ENCODE measurements at regions not wholly inside any gene's neighbourhood (a gene's known extent, or its start where the extent isn't known, plus 50 kb on each side); places are given as distances from the start of the nearest gene placed in this dataset.

- Histone ChIP-seq H3K36me3 (ENCODE audit: control insufficient read depth in 2 of 3, insufficient read depth in 3 of 3, low read length in 3 of 3) (no peaks in the 10 kb centered on the region), H3K9ac (ENCODE audit: low read length in 3 of 3) (no peak overlapping the region), H3K27ac (ENCODE audit: low read depth in 2 of 2, low read length in 2 of 2) (no peak overlapping the region), H3K27me3 (ENCODE audit: control insufficient read depth, insufficient read depth, low read length) (no peaks in the 10 kb centered on the region), H3K9me3 (ENCODE audit: control insufficient read depth in 2 of 3, insufficient read depth in 1 of 3, low read length in 3 of 3) (no peaks in the 10 kb centered on the region), H3K4me3 (ENCODE audit: low read length in 3 of 3) (no peak overlapping the region), H3K4me1 (ENCODE audit: control insufficient read depth in 2 of 3, insufficient read depth in 2 of 3, low read depth in 1 of 3, low read length in 3 of 3) (no peaks in the 10 kb centered on the region)
- TF ChIP-seq, protein P1, sequence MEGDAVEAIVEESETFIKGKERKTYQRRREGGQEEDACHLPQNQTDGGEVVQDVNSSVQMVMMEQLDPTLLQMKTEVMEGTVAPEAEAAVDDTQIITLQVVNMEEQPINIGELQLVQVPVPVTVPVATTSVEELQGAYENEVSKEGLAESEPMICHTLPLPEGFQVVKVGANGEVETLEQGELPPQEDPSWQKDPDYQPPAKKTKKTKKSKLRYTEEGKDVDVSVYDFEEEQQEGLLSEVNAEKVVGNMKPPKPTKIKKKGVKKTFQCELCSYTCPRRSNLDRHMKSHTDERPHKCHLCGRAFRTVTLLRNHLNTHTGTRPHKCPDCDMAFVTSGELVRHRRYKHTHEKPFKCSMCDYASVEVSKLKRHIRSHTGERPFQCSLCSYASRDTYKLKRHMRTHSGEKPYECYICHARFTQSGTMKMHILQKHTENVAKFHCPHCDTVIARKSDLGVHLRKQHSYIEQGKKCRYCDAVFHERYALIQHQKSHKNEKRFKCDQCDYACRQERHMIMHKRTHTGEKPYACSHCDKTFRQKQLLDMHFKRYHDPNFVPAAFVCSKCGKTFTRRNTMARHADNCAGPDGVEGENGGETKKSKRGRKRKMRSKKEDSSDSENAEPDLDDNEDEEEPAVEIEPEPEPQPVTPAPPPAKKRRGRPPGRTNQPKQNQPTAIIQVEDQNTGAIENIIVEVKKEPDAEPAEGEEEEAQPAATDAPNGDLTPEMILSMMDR (IDR thresholded peaks at IDR 0.05; ENCODE audit: borderline replicate concordance, extremely low read depth, insufficient read depth) = no peak
- intact Hi-C loops (cut with DNase I) = no loop called here
- FAIRE-seq = no peak
- peak in 1 of 5 donors; percentile 20 for DNase-seq
These were observed 585.7 kb upstream of the CAMK1G start for GRCh38 chr1:208997726-208998312.

DNA sequence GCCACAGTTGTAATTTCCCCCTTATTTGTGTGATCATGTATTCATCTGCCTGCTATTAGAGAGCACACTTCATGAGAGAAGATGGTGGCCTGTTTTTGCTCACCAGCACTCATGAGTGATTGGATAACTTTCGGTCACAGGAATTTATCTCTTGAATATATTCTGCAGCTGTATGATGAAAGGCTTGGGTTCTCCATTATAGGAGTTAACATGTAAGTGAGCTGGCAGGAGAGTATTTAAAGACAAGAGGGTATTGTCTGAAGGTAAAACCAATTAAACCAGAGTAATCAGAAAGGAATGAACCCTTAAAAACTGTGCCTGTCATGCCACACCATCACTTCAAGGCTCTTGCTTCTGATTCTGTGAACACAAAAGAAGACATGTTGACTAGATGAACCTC lies 574.9 kb upstream of the CAMK1G start:
- no peaks in the 10 kb centered on the region for H3K36me3 ChIP-seq (ENCODE audit: control insufficient read depth in 2 of 3, insufficient read depth in 3 of 3, low read length in 3 of 3)
- DNase-seq (no peak), FAIRE-seq (no peak)
- TF ChIP-seq, protein P1 (IDR thresholded peaks at IDR 0.05; ENCODE audit: borderline replicate concordance, extremely low read depth, insufficient read depth) = no peak
- no peaks in the 10 kb centered on the region for H3K27me3 ChIP-seq (ENCODE audit: control insufficient read depth, insufficient read depth, low read length)
- H3K9me3 ChIP-seq (ENCODE audit: control insufficient read depth in 2 of 3, insufficient read depth in 1 of 3, low read length in 3 of 3) = no peaks in the 10 kb centered on the region
- no peak overlapping the region for H3K9ac ChIP-seq (ENCODE audit: low read length in 3 of 3)
- H3K4me3 ChIP-seq (ENCODE audit: low read length in 3 of 3) = no peak overlapping the region
- H3K4me1 ChIP-seq (ENCODE audit: control insufficient read depth in 2 of 3, insufficient read depth in 2 of 3, low read depth in 1 of 3, low read length in 3 of 3) = no peaks in the 10 kb centered on the region
- H3K27ac ChIP-seq (ENCODE audit: low read depth in 2 of 2, low read length in 2 of 2) = no peak overlapping the region
- intact Hi-C loops (cut with DNase I) = no loop called here

DNA sequence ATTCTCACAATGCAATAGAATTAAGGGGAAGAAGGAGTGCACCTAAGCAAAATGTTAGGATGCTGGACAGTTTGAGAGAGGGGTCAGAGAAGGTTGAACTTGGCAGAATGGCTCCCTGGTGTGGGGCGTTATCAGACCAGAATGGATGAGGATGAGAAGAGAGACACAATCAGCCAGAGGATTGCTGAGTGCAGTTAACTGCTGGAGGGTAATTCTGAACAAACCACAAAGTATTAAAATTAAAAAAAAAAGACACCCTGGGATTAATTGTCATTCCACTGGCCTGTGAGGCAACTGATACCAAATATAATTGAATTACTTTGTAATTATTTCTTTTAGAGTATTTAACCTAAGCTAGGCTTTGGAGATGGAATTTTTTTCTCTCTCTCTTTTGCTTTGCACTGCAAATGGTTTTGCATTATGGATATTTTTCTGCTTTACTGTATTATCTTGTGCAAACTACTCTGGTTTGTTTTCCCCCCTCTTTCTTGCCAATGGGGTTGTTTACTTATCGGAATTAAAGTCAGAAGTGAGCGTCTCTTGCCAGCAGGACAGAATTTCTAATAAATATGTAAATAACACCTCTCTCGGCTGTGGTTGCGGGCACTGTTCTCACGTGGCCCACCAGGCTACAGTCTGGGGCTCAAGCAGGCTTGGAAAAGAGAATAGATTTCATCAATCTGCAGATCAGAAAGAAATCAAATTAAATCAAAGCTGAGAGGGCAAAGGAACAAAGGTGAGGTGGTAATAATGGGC lies 572.9 kb upstream of the CAMK1G start:
- Histone ChIP-seq H3K9ac (ENCODE audit: low read length in 3 of 3) (no peak overlapping the region), H3K4me3 (ENCODE audit: low read length in 3 of 3) (no peak overlapping the region), H3K27ac (ENCODE audit: low read depth in 2 of 2, low read length in 2 of 2) (no peak overlapping the region), H3K36me3 (ENCODE audit: control insufficient read depth in 2 of 3, insufficient read depth in 3 of 3, low read length in 3 of 3) (no peaks in the 10 kb centered on the region), H3K4me1 (ENCODE audit: control insufficient read depth in 2 of 3, insufficient read depth in 2 of 3, low read depth in 1 of 3, low read length in 3 of 3) (no peaks in the 10 kb centered on the region), H3K9me3 (ENCODE audit: control insufficient read depth in 2 of 3, insufficient read depth in 1 of 3, low read length in 3 of 3) (no peaks in the 10 kb centered on the region), H3K27me3 (ENCODE audit: control insufficient read depth, insufficient read depth, low read length) (no peaks in the 10 kb centered on the region)
- intact Hi-C loops (cut with DNase I) = no loop called here
- FAIRE-seq (no peak), DNase-seq (no peak)
- TF ChIP-seq, protein P1 (IDR thresholded peaks at IDR 0.05; ENCODE audit: borderline replicate concordance, extremely low read depth, insufficient read depth) = no peak
